ENCODE measurements at regions not wholly inside any gene's neighbourhood (a gene's known extent, or its start where the extent isn't known, plus 50 kb on each side); places are given as distances from the start of the nearest gene placed in this dataset.

- Histone ChIP-seq H3K9ac (ENCODE audit: insufficient read depth in 1 of 2, low read length in 2 of 2) (no peak overlapping the region), H3K27me3 (ENCODE audit: control insufficient read depth in 3 of 3, insufficient read depth in 3 of 3, low read length in 2 of 3) (no peaks in the 10 kb centered on the region), H3K9me3 (ENCODE audit: control insufficient read depth in 4 of 4, insufficient read depth in 3 of 4, low read length in 3 of 4) (peaks cover 0 to 3% (median 0%) of the 10 kb centered on the region in 4 donors), H3K27ac (ENCODE audit: low read depth in 1 of 2, low read length in 1 of 2) (no peak overlapping the region), H3K36me3 (ENCODE audit: control insufficient read depth in 4 of 4, insufficient read depth in 4 of 4, low read length in 4 of 4) (no peaks in the 10 kb centered on the region), H3K4me1 (ENCODE audit: control insufficient read depth in 5 of 5, insufficient read depth in 5 of 5, low read length in 5 of 5) (no peaks in the 10 kb centered on the region), H3K4me3 (no peak overlapping the region)
- DNase-seq, result no peak
- 73 to 85% methylated on average over 10 of the region's 10 CpGs for WGBS, 2 donors
- TF ChIP-seq, protein P1, sequence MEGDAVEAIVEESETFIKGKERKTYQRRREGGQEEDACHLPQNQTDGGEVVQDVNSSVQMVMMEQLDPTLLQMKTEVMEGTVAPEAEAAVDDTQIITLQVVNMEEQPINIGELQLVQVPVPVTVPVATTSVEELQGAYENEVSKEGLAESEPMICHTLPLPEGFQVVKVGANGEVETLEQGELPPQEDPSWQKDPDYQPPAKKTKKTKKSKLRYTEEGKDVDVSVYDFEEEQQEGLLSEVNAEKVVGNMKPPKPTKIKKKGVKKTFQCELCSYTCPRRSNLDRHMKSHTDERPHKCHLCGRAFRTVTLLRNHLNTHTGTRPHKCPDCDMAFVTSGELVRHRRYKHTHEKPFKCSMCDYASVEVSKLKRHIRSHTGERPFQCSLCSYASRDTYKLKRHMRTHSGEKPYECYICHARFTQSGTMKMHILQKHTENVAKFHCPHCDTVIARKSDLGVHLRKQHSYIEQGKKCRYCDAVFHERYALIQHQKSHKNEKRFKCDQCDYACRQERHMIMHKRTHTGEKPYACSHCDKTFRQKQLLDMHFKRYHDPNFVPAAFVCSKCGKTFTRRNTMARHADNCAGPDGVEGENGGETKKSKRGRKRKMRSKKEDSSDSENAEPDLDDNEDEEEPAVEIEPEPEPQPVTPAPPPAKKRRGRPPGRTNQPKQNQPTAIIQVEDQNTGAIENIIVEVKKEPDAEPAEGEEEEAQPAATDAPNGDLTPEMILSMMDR (IDR thresholded peaks at IDR 0.05; ENCODE audit: control extremely low read depth, extremely low read depth), result no peak
- no peak for ATAC-seq (ENCODE audit: insufficient read depth, low FRiP score)
Measured at GRCh38 chr16:73265124-73265837, 217.4 kb upstream of the ZFHX3 start.

DNA sequence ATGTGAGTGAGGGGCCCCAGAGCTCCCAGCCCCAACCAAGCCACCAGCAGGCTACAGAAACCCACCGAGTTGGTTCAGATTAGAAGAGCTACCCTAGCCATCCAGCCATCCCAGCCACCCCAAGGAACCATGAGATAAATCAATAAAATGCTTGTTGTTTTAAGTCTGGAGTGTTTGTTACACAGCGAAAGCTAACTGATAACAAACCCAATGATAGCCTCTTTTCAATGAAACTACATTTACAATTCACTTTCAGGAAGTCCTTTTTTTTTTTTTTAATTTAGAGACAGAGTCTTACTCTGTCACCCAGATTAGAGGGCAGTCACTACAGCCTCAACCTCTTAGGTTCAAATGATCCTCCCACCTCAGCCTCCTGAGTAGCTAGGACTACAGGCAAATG, 215.0 kb upstream of the ZFHX3 start:
- Histone ChIP-seq H3K4me3 (no peak overlapping the region), H3K27me3 (ENCODE audit: control insufficient read depth in 3 of 3, insufficient read depth in 3 of 3, low read length in 2 of 3) (no peaks in the 10 kb centered on the region), H3K9ac (ENCODE audit: insufficient read depth in 1 of 2, low read length in 2 of 2) (no peak overlapping the region), H3K4me1 (ENCODE audit: control insufficient read depth in 5 of 5, insufficient read depth in 5 of 5, low read length in 5 of 5) (no peaks in the 10 kb centered on the region), H3K27ac (ENCODE audit: low read depth in 1 of 2, low read length in 1 of 2) (no peak overlapping the region), H3K36me3 (ENCODE audit: control insufficient read depth in 4 of 4, insufficient read depth in 4 of 4, low read length in 4 of 4) (no peaks in the 10 kb centered on the region), H3K9me3 (ENCODE audit: control insufficient read depth in 4 of 4, insufficient read depth in 3 of 4, low read length in 3 of 4) (peaks cover 0 to 3% (median 0%) of the 10 kb centered on the region in 4 donors)
- no peak for DNase-seq
- ATAC-seq (ENCODE audit: insufficient read depth, low FRiP score), result no peak
- TF ChIP-seq, protein P1 (IDR thresholded peaks at IDR 0.05; ENCODE audit: control extremely low read depth, extremely low read depth), result no peak
- 88% methylated on average over 2 of the region's 2 CpGs for WGBS, 2 donors

GRCh38 chr16:73255031-73255430, 207.1 kb upstream of the ZFHX3 start:
- TF ChIP-seq, protein P1 (IDR thresholded peaks at IDR 0.05; ENCODE audit: control extremely low read depth, extremely low read depth), result no peak
- DNase-seq, result no peak
- ATAC-seq (ENCODE audit: insufficient read depth, low FRiP score), result no peak
- no peak overlapping the region for H3K27ac ChIP-seq (ENCODE audit: low read depth in 1 of 2, low read length in 1 of 2)
- H3K27me3 ChIP-seq (ENCODE audit: control insufficient read depth in 3 of 3, insufficient read depth in 3 of 3, low read length in 2 of 3), result no peaks in the 10 kb centered on the region
- H3K9ac ChIP-seq (ENCODE audit: insufficient read depth in 1 of 2, low read length in 2 of 2), result no peak overlapping the region
- H3K36me3 ChIP-seq (ENCODE audit: control insufficient read depth in 4 of 4, insufficient read depth in 4 of 4, low read length in 4 of 4), result no peaks in the 10 kb centered on the region
- peaks cover 0 to 4% (median 0%) of the 10 kb centered on the region in 4 donors for H3K9me3 ChIP-seq (ENCODE audit: control insufficient read depth in 4 of 4, insufficient read depth in 3 of 4, low read length in 3 of 4)
- WGBS, 2 donors, result 72 to 91% methylated on average over 3 of the region's 3 CpGs
- no peak overlapping the region for H3K4me3 ChIP-seq
- peaks cover 0 to 7% (median 3%) of the 10 kb centered on the region in 5 donors for H3K4me1 ChIP-seq (ENCODE audit: control insufficient read depth in 5 of 5, insufficient read depth in 5 of 5, low read length in 5 of 5)

Data from lung (tissue), 11 donors.